Stimulated activated CD8-positive, alpha-beta memory T cell treated with anti-CD3 and anti-CD28 coated beads, Interleukin-15, amount 100 ng/mL, for 24 hours (primary cell): ENCODE measurements at regions not wholly inside any gene's neighbourhood (a gene's known extent, or its start where the extent isn't known, plus 50 kb on each side); places are given as distances from the start of the nearest gene placed in this dataset.
"Not testable (repeated sequence)": the region's sequence is repeated elsewhere in the genome, so short reads cannot be mapped to it uniquely, and the experiment has no call there.

Experiments
- DNase-seq: peaks from one replicate; pipeline ENCODE4 v3.0.0-alpha.2; 2020; ENCODE audit warnings: low read depth

- DNase-seq, result no peak
These were observed 343.3 kb upstream of the KLF4 start for GRCh38 chr9:107832871-107833270.

GRCh38 chr9:107830479-107830878 is 340.9 kb upstream of the KLF4 start:
- DNase-seq, result no peak

GRCh38 chr9:107827884-107828283 is 338.3 kb upstream of the KLF4 start:
- DNase-seq, result no peak

- DNase-seq, result no peak
These were observed 337.7 kb upstream of the KLF4 start for GRCh38 chr9:107827304-107827703.

- DNase-seq, result not testable (repeated sequence)
These were observed 337.1 kb upstream of the KLF4 start for GRCh38 chr9:107826688-107826983.

- no peak for DNase-seq
These were observed 335.0 kb upstream of the KLF4 start for GRCh38 chr9:107824556-107824955.

GRCh38 chr9:107819772-107820565 is 330.4 kb upstream of the KLF4 start:
- no peak for DNase-seq

GRCh38 chr9:107818503-107818829 is 328.9 kb upstream of the KLF4 start:
- not testable (repeated sequence) for DNase-seq

GRCh38 chr9:107817595-107818502 is 328.3 kb upstream of the KLF4 start:
- not testable (repeated sequence) for DNase-seq

- DNase-seq, result no peak
These were observed 327.0 kb upstream of the KLF4 start for GRCh38 chr9:107816561-107817021.

- DNase-seq, result no peak
These were observed 326.4 kb upstream of the KLF4 start for GRCh38 chr9:107815782-107816560.

- DNase-seq, result no peak
These were observed 323.7 kb upstream of the KLF4 start for GRCh38 chr9:107813287-107813686.

- no peak for DNase-seq
These were observed 320.9 kb upstream of the KLF4 start for GRCh38 chr9:107810461-107810961.

GRCh38 chr9:107809871-107810460 is 320.4 kb upstream of the KLF4 start:
- no peak for DNase-seq

GRCh38 chr9:107807183-107807582 is 317.6 kb upstream of the KLF4 start:
- no peak for DNase-seq

- DNase-seq, result no peak
These were observed 315.6 kb upstream of the KLF4 start for GRCh38 chr9:107805201-107805600.

GRCh38 chr9:107794259-107794658 is 304.7 kb upstream of the KLF4 start:
- no peak for DNase-seq

- no peak for DNase-seq
These were observed 304.0 kb upstream of the KLF4 start for GRCh38 chr9:107793541-107793940.

- no peak for DNase-seq
These were observed 303.0 kb upstream of the KLF4 start for GRCh38 chr9:107792596-107792995.

- DNase-seq, result no peak
These were observed 302.4 kb upstream of the KLF4 start for GRCh38 chr9:107792006-107792405.

- DNase-seq, result no peak
These were observed 299.6 kb upstream of the KLF4 start for GRCh38 chr9:107789001-107789700.
